ENCODE measurements at regions not wholly inside any gene's neighbourhood (a gene's known extent, or its start where the extent isn't known, plus 50 kb on each side); places are given as distances from the start of the nearest gene placed in this dataset.
"Not testable (repeated sequence)": the region's sequence is repeated elsewhere in the genome, so short reads cannot be mapped to it uniquely, and the experiment has no call there.

DNA sequence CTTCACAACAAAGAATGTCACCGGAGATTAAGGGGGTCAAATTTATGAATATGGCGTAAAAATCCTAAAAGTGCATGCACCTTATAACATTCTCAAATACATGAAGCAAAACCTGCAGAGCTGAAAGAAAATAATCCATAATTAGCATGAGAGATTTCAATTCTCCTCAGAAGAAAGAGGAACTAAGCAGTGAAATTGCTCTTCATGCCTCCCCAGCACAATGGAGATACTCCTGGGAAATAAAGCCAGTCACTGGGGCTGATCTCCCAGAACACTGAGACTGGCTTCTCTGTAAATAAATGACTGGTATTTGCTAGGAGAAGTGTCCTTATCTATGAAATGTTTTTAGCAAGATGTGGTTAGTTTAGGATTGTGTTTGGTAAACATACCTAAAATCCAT lies 68.1 kb downstream of the GOLGA6L6 start:
- DNase-seq (ENCODE audit: low read depth, low spot score) = not testable (repeated sequence)

DNA sequence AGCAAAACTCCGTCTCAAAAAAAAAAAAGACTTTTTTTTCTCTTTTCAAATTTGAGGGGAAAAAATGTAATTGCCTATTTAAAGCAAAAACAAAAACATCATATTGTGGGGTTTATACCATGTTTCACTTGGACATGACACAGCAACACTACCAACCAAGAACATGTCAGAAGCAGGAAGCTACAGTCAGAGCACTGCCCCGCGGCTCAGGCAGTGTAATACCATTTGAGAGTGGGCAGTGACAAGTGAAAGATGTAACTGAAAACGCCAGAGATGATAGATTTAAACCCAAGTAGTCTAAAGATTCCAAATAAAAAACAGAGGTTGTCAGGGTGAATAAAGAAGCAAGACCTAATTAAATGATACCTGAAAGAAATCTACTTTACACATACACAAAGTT lies 68.6 kb downstream of the GOLGA6L6 start:
- DNase-seq (ENCODE audit: low read depth, low spot score) = not testable (repeated sequence)

- not testable (repeated sequence) for DNase-seq (ENCODE audit: low read depth, low spot score)
These were observed 70.8 kb downstream of the GOLGA6L6 start for GRCh38 chr15:20470810-20471209.

- DNase-seq (ENCODE audit: low read depth, low spot score) = not testable (repeated sequence)
These were observed 100.5 kb downstream of the GOLGA6L6 start for GRCh38 chr15:20441138-20441537.

- not testable (repeated sequence) for DNase-seq (ENCODE audit: low read depth, low spot score)
These were observed 101.2 kb downstream of the GOLGA6L6 start for GRCh38 chr15:20440390-20440789.

DNA sequence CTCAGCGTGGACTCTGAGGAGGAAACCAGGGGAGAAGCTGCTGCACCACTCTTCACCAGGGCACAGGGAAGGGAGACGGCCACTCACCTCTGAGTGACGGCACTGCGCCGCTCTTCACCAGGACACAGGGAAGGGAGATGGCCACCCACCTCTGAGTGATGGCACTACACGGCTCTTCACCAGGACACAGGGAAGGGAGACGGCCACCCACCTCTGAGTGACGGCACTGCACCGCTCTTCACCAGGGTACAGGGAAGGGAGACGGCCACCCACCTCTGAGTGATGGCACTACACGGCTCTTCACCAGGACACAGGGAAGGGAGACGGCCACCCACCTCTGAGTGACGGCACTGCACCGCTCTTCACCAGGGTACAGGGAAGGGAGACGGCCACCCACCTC lies 102.5 kb downstream of the GOLGA6L6 start:
- DNase-seq (ENCODE audit: low read depth, low spot score) = not testable (repeated sequence)

- not testable (repeated sequence) for DNase-seq (ENCODE audit: low read depth, low spot score)
These were observed 103.3 kb downstream of the GOLGA6L6 start for GRCh38 chr15:20438255-20438654.

GRCh38 chr15:20433468-20433867 lies 108.1 kb downstream of the GOLGA6L6 start:
- not testable (repeated sequence) for DNase-seq (ENCODE audit: low read depth, low spot score)

- DNase-seq (ENCODE audit: low read depth, low spot score) = not testable (repeated sequence)
These were observed 111.1 kb downstream of the GOLGA6L6 start for GRCh38 chr15:20430495-20430894.

- DNase-seq (ENCODE audit: low read depth, low spot score) = not testable (repeated sequence)
These were observed 120.9 kb downstream of the GOLGA6L6 start for GRCh38 chr15:20420710-20421109.

GRCh38 chr15:20416618-20417017 lies 125.0 kb downstream of the GOLGA6L6 start:
- not testable (repeated sequence) for DNase-seq (ENCODE audit: low read depth, low spot score)

GRCh38 chr15:20409667-20410198 lies 131.9 kb downstream of the GOLGA6L6 start:
- DNase-seq (ENCODE audit: low read depth, low spot score) = not testable (repeated sequence)

DNA sequence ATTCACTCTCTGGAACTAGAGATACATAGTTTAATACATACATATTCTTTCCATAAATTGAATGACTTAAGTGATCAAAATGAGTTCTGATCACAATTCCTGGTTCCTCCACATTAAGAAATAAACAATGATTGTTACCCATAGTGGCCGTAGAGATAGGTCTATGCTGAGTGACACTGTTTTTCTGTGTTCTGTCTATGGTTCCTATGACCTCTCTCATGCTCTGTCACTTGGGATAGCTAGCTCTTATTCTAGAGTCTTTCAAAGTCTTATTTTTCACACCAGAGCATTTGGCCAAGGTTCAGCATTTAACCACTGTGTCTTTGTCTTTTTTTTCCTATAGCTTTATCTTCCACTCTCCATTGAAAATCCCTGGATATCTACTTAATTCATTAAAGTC lies 132.4 kb downstream of the GOLGA6L6 start:
- DNase-seq (ENCODE audit: low read depth, low spot score) = no peak

- DNase-seq (ENCODE audit: low read depth, low spot score) = no peak
These were observed 134.0 kb downstream of the GOLGA6L6 start for GRCh38 chr15:20407553-20407952.

GRCh38 chr15:20404571-20404970 lies 137.0 kb downstream of the GOLGA6L6 start:
- not testable (repeated sequence) for DNase-seq (ENCODE audit: low read depth, low spot score)

- not testable (repeated sequence) for DNase-seq (ENCODE audit: low read depth, low spot score)
These were observed 139.0 kb downstream of the GOLGA6L6 start for GRCh38 chr15:20402586-20402985.

GRCh38 chr15:20401058-20401457 lies 140.5 kb downstream of the GOLGA6L6 start:
- DNase-seq (ENCODE audit: low read depth, low spot score) = not testable (repeated sequence)

GRCh38 chr15:20398680-20399079 lies 142.9 kb downstream of the GOLGA6L6 start:
- not testable (repeated sequence) for DNase-seq (ENCODE audit: low read depth, low spot score)

DNA sequence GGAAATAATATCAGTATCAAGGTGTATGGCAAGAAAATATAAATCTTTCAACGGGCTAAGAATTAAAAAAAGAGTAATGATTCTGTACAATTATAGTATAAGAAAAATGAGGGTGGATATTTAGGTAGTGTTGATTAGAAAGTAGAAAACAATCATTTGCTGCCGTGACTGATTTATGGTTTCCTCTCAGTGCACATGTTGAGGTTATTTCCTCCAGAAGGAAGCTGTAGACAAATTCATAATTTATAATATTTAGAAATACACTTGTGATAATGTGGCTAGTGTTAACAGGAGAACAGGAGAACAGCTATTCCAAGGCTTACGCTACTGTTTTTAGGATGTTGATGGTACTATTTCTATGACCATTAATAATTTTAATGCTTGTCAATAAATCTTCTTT lies 153.4 kb downstream of the GOLGA6L6 start:
- not testable (repeated sequence) for DNase-seq (ENCODE audit: low read depth, low spot score)

DNA sequence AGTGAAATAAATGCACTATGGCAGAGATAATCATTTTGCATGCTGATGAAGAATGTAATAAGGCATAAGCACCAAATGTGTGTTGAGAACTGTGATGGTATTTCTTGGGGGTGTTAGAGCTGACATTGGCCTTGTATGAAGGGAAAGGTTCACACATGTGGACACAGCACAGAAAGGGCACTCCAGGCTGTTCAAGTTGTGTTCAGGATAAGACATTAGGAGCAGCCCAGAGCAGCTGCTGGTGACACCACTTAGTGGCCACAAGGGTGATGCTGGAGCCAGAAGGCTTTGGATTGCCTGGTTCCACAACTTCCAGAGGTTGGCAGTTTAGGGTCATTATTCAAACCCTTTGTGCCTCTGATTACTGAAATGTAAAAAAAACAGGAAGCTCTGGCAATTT lies 155.4 kb downstream of the GOLGA6L6 start:
- no peak for DNase-seq (ENCODE audit: low read depth, low spot score)

GRCh38 chr15:20380199-20380598 lies 161.4 kb downstream of the GOLGA6L6 start:
- not testable (repeated sequence) for DNase-seq (ENCODE audit: low read depth, low spot score)

GRCh38 chr15:20376872-20377271 lies 164.7 kb downstream of the GOLGA6L6 start:
- DNase-seq (ENCODE audit: low read depth, low spot score) = no peak

DNA sequence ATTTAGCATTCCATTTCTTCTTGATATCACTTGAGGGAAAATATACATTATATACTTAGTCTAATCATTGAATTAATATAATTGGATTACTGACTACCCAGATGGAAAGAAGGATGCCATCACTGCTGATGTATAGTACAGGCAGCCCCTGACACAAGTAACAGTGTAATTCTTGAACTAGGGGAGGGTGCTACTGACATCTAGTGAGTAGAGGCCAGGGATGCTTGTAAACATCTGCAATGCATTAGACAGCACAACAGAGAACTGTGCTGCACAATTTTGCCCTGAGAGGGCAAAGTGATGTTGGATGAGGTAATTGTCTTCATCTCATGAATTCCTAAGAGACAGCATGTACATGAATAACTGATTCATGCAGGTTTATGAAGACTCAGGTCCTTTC lies 169.2 kb downstream of the GOLGA6L6 start:
- not testable (repeated sequence) for DNase-seq (ENCODE audit: low read depth, low spot score)

DNA sequence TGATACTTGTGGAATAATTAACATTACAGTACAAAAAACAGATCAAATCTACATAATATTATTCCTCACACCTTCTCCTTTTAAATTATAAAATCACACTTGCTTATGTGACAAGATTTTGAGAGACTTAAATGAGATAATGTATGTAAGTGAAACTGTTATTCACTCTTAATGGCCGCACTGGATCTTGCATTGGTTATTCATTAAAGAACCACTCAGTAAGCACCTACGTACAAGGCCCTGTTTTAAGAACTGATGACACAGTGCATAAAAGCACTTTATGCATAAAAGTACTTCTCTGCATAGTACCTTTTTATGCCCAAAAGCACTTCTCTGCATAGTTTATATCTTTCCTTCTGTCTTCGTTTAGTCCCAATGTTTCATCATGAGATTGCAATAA lies 172.1 kb downstream of the GOLGA6L6 start:
- no peak for DNase-seq (ENCODE audit: low read depth, low spot score)
